GM21390 (cell line): ENCODE measurements at regions not wholly inside any gene's neighbourhood (a gene's known extent, or its start where the extent isn't known, plus 50 kb on each side); places are given as distances from the start of the nearest gene placed in this dataset.
"Not testable (repeated sequence)": the region's sequence is repeated elsewhere in the genome, so short reads cannot be mapped to it uniquely, and the experiment has no call there.

ENCODE experiments used
- ATAC-seq: cut with Tn5 transposase; IDR thresholded peaks from one replicate; pipeline ENCODE4 v1.9.1; 2021; ENCODE audit not compliant: unreplicated experiment

GRCh38 chr2:31664949-31665724 is 84.4 kb upstream of the SRD5A2 start:
- no peak for ATAC-seq

GRCh38 chr2:31660812-31661335 is 80.1 kb upstream of the SRD5A2 start:
- ATAC-seq: no peak

GRCh38 chr2:31660165-31660564 is 79.4 kb upstream of the SRD5A2 start:
- ATAC-seq: no peak

- no peak for ATAC-seq
Measured at GRCh38 chr2:31654241-31654640, 73.5 kb upstream of the SRD5A2 start.

GRCh38 chr2:31651736-31652135 is 71.0 kb upstream of the SRD5A2 start:
- no peak for ATAC-seq

- no peak for ATAC-seq
Measured at GRCh38 chr2:31651267-31651666, 70.5 kb upstream of the SRD5A2 start.

- no peak for ATAC-seq
Measured at GRCh38 chr2:31644551-31644950, 63.8 kb upstream of the SRD5A2 start.

- no peak for ATAC-seq
Measured at GRCh38 chr2:31642707-31643106, 62.0 kb upstream of the SRD5A2 start.

GRCh38 chr2:31632201-31632600 is 51.5 kb upstream of the SRD5A2 start:
- ATAC-seq: not testable (repeated sequence)
